MM.1S (cell line): ENCODE measurements at regions not wholly inside any gene's neighbourhood (a gene's known extent, or its start where the extent isn't known, plus 50 kb on each side); places are given as distances from the start of the nearest gene placed in this dataset.

Experiments used
- DNase-seq: peaks from one replicate; pipeline ENCODE4 v3.0.0-alpha.2; 2015
- H2AFZ ChIP-seq: fragments of 300-600 bp; sonication (generic); 2 replicates; pipeline ENCODE4 v1.6.0; 2016; ENCODE audit warnings: antibody characterized with exemption, low read length
- H3F3A ChIP-seq: fragments of 300-600 bp; sonication (generic); 2 replicates; pipeline ENCODE4 v1.6.1; 2016; ENCODE audit warnings: mild to moderate bottlenecking, antibody characterized with exemption, low read length, moderate library complexity, mixed read lengths; ENCODE audit not compliant: insufficient read depth
- H3K27ac ChIP-seq: fragments of 300-600 bp; sonication (generic); 2 replicates; pipeline ENCODE4 v1.5.1; 2016; ENCODE audit warnings: mild to moderate bottlenecking, low read length
- H3K27me3 ChIP-seq: fragments of 300-600 bp; sonication (generic); replicated peaks from 2 replicates; pipeline ENCODE4 v1.6.0; 2016; ENCODE audit warnings: low read length; ENCODE audit not compliant: insufficient read depth
- H3K36me3 ChIP-seq: fragments of 300-600 bp; sonication (generic); replicated peaks from 2 replicates; pipeline ENCODE4 v1.6.1; 2016; ENCODE audit warnings: mild to moderate bottlenecking, low read length, mixed read lengths; ENCODE audit not compliant: insufficient read depth
- H3K4me1 ChIP-seq: fragments of 300-600 bp; sonication (generic); 2 replicates; pipeline ENCODE4 v1.6.1; 2016; ENCODE audit warnings: low read length, mixed read lengths
- H3K4me2 ChIP-seq: fragments of 300-600 bp; sonication (generic); 2 replicates; pipeline ENCODE4 v1.6.0; 2016; ENCODE audit warnings: low read depth, low read length
- H3K4me3 ChIP-seq: fragments of 300-600 bp; sonication (generic); 2 replicates; pipeline ENCODE4 v1.5.1; 2016; ENCODE audit warnings: low read length, mixed read lengths
- H3K79me2 ChIP-seq: fragments of 300-600 bp; sonication (generic); 2 replicates; pipeline ENCODE4 v1.6.1; 2016; ENCODE audit warnings: mixed run types, low read length, mixed read lengths
- H3K9ac ChIP-seq: fragments of 300-600 bp; sonication (generic); 2 replicates; pipeline ENCODE4 v1.6.1; 2016; ENCODE audit warnings: low read length, mixed read lengths
- H3K9me2 ChIP-seq: fragments of 300-600 bp; sonication (generic); replicated peaks from 2 replicates; pipeline ENCODE4 v1.6.1; 2016; ENCODE audit warnings: mild to moderate bottlenecking, low read length, mixed read lengths; ENCODE audit not compliant: insufficient read depth
- H3K9me3 ChIP-seq: fragments of 300-600 bp; sonication (generic); replicated peaks from 2 replicates; pipeline ENCODE4 v1.6.1; 2016; ENCODE audit warnings: mild to moderate bottlenecking, low read length, mixed read lengths; ENCODE audit not compliant: insufficient read depth
- H4K20me1 ChIP-seq: fragments of 300-600 bp; sonication (generic); 2 replicates; pipeline ENCODE4 v1.6.1; 2016; ENCODE audit warnings: mild to moderate bottlenecking, low read length, moderate library complexity, mixed read lengths; ENCODE audit not compliant: insufficient read depth
- CTCF ChIP-seq: fragments of 300-600 bp; sonication (generic); IDR thresholded peaks from 2 replicates; pipeline ENCODE4 v1.5.1; 2016; ENCODE audit warnings: antibody characterized with exemption, low read length, mixed read lengths
- EZH2 ChIP-seq: fragments of 300-600 bp; sonication (generic); optimal IDR thresholded peaks from 2 replicates; pipeline ENCODE3; 2017; ENCODE audit warnings: low read depth, mild to moderate bottlenecking, antibody characterized with exemption, low read length, mixed read lengths
- EZH2phosphoT487 ChIP-seq: fragments of 300-600 bp; sonication (generic); IDR thresholded peaks from 2 replicates; pipeline ENCODE4 v1.6.1; 2018; ENCODE audit warnings: antibody characterized with exemption, low read length

- DNase-seq: no peak
- no peaks in the 10 kb centered on the region for H3K4me1 ChIP-seq
- no peak overlapping the region for H3K4me2 ChIP-seq
- H3K9me3 ChIP-seq: no peaks in the 10 kb centered on the region
- TF ChIP-seq CTCF (no peak), EZH2phosphoT487 (no peak), EZH2 (no peak)
- no peaks in the 10 kb centered on the region for H3K79me2 ChIP-seq
- H2AFZ ChIP-seq: no peak overlapping the region
- H3K36me3 ChIP-seq: no peaks in the 10 kb centered on the region
- H3F3A ChIP-seq: no peaks in the 10 kb centered on the region
- H3K4me3 ChIP-seq: no peak overlapping the region
- H3K9ac ChIP-seq: no peak overlapping the region
- H4K20me1 ChIP-seq: no peaks in the 10 kb centered on the region
- H3K27ac ChIP-seq: no peak overlapping the region
- H3K27me3 ChIP-seq: no peaks in the 10 kb centered on the region
- no peaks in the 10 kb centered on the region for H3K9me2 ChIP-seq
Observed at GRCh38 chr2:40004336-40004735, 225.3 kb upstream of the THUMPD2 start.

- Histone ChIP-seq H2AFZ (no peak overlapping the region), H3K79me2 (no peaks in the 10 kb centered on the region), H3K27me3 (no peaks in the 10 kb centered on the region), H4K20me1 (no peaks in the 10 kb centered on the region), H3K27ac (no peak overlapping the region), H3K4me2 (no peak overlapping the region), H3K36me3 (no peaks in the 10 kb centered on the region), H3K4me1 (no peaks in the 10 kb centered on the region), H3K9ac (no peak overlapping the region), H3F3A (no peaks in the 10 kb centered on the region), H3K9me3 (no peaks in the 10 kb centered on the region), H3K4me3 (no peak overlapping the region), H3K9me2 (no peaks in the 10 kb centered on the region)
- no peak for TF ChIP-seq CTCF
- TF ChIP-seq EZH2phosphoT487: no peak
- TF ChIP-seq EZH2: no peak
- DNase-seq: no peak
Observed at GRCh38 chr2:40002339-40002738, 223.3 kb upstream of the THUMPD2 start.

GRCh38 chr2:39999864-40000263, 220.8 kb upstream of the THUMPD2 start:
- no peak for DNase-seq
- no peak overlapping the region for H3K27ac ChIP-seq
- H3K36me3 ChIP-seq: no peaks in the 10 kb centered on the region
- no peaks in the 10 kb centered on the region for H4K20me1 ChIP-seq
- peaks cover 2% of the 10 kb centered on the region; the same call in 1 of the 2 replicates for H3K4me1 ChIP-seq
- no peaks in the 10 kb centered on the region for H3K9me2 ChIP-seq
- no peaks in the 10 kb centered on the region for H3K9me3 ChIP-seq
- no peaks in the 10 kb centered on the region for H3K27me3 ChIP-seq
- no peak overlapping the region for H2AFZ ChIP-seq
- H3K4me2 ChIP-seq: no peak overlapping the region
- H3K9ac ChIP-seq: no peak overlapping the region
- TF ChIP-seq CTCF (no peak), EZH2phosphoT487 (no peak), EZH2 (no peak)
- no peaks in the 10 kb centered on the region for H3F3A ChIP-seq
- H3K79me2 ChIP-seq: no peaks in the 10 kb centered on the region
- no peak overlapping the region for H3K4me3 ChIP-seq
